Spleen (tissue), 7 donors: ENCODE measurements at regions not wholly inside any gene's neighbourhood (a gene's known extent, or its start where the extent isn't known, plus 50 kb on each side); places are given as distances from the start of the nearest gene placed in this dataset.

Experiments used
- POLR2A ChIP-seq, 3 donors: fragments of 450-650 bp; IDR thresholded peaks; one replicate each; pipeline ENCODE4 v1.5.1; 2017; ENCODE audit warnings: antibody characterized with exemption in 3 of 3, mild to moderate bottlenecking in 1 of 3
- POLR2AphosphoS5 ChIP-seq, 3 donors: sonication (generic); formaldehyde crosslinking; IDR thresholded peaks; one replicate each; pipeline ENCODE4 v1.5.1; 2017; ENCODE audit warnings: antibody characterized with exemption in 3 of 3
- TF ChIP-seq, protein P1 (sequence below), 11 experiments: fragments of 200-600 bp in 7 of 11; fragments of 450-650 bp in 4 of 11; sonication (generic) in 4 of 11; IDR thresholded peaks in 8 of 11; conservative IDR thresholded peaks in 3 of 11; 1 replicate in 7 of 11; 2 replicates in 4 of 11; pipeline versions ENCODE4 v1.4.0 to v1.8.0; 2016 to 2021; ENCODE audit warnings: antibody characterized with exemption in 11 of 11, inconsistent platforms in 4 of 11, mild to moderate bottlenecking in 1 of 11
- donor health status: DM: no; HTN: no; CAD: no; lungs with moderate emphysema.
- donor health status: DM: no; HTN: no; CAD: no.
- donor health status: DM: no; HTN: no; CAD: no.

DNA sequence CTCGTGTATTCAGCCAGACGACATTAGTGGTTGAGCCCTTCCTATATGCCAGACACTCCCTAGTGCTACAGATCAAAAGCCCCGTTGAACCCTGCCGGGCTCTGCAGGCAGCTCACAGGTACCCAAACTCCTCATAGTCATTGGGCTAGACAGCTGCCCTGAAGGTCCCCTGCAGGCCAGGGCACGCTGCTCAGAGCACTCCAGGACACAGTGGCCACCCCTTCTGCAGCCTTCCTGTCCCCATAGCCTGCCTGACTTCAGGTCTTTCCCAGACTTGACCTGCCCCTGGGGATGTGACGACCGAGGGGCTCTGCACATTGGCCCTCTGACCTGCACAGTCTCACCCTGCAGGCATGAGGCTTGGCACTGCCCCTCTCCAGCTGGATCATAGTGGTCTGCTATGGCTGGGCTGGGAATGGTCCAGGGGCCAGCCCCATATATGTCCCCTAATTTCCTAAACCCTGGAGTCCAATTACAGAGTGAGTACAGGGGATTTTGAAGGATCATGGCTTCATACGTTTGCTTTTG lies 64.2 kb upstream of the UBAC2 start:
- TF ChIP-seq, protein P1, sequence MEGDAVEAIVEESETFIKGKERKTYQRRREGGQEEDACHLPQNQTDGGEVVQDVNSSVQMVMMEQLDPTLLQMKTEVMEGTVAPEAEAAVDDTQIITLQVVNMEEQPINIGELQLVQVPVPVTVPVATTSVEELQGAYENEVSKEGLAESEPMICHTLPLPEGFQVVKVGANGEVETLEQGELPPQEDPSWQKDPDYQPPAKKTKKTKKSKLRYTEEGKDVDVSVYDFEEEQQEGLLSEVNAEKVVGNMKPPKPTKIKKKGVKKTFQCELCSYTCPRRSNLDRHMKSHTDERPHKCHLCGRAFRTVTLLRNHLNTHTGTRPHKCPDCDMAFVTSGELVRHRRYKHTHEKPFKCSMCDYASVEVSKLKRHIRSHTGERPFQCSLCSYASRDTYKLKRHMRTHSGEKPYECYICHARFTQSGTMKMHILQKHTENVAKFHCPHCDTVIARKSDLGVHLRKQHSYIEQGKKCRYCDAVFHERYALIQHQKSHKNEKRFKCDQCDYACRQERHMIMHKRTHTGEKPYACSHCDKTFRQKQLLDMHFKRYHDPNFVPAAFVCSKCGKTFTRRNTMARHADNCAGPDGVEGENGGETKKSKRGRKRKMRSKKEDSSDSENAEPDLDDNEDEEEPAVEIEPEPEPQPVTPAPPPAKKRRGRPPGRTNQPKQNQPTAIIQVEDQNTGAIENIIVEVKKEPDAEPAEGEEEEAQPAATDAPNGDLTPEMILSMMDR (IDR thresholded peaks at IDR 0.05 in 8 of 11, conservative IDR thresholded peaks at IDR 0.05 in 3 of 11), result no peak
- TF ChIP-seq POLR2A (IDR thresholded peaks at IDR 0.05), result no peak
- no peak for TF ChIP-seq POLR2AphosphoS5 (IDR thresholded peaks at IDR 0.05)
